SU-DHL-6 (cell line): ENCODE measurements at regions not wholly inside any gene's neighbourhood (a gene's known extent, or its start where the extent isn't known, plus 50 kb on each side); places are given as distances from the start of the nearest gene placed in this dataset.

ENCODE experiments used
- EZH2phosphoT487 ChIP-seq: fragments of 200-600 bp; sonication (generic), shearing (Covaris generic); conservative IDR thresholded peaks from 2 replicates; pipeline ENCODE4 v1.6.1; 2018; ENCODE audit warnings: mild to moderate bottlenecking, antibody characterized with exemption, low read length, moderate library complexity, mixed read lengths
- TF ChIP-seq, protein P1 (sequence below): fragments of 200-600 bp; sonication (generic); IDR thresholded peaks from one replicate; pipeline ENCODE4 v1.5.1; 2017; ENCODE audit warnings: antibody characterized with exemption, mild to moderate bottlenecking, low read length, moderate library complexity; ENCODE audit not compliant: insufficient read depth, poor library complexity, severe bottlenecking

DNA sequence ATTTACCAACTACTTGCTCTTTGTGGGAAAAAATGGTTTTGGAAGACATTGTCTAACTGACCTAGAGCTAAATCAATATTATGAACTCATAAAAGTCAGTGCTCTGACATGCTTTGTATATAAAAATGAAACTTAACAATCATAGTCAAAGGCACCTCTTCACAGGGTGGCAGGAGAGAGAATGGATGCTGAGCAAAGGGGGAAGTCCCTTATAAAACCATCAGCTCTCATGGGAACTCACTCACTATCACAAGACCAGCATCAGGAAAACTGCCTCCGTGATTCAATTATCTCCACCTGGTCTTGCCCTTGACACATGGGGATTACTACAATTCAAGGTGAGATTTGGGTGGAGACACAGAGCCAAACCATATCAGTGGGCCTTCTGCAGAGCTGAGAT is 417.6 kb upstream of the AUTS2 start:
- TF ChIP-seq, protein P1, sequence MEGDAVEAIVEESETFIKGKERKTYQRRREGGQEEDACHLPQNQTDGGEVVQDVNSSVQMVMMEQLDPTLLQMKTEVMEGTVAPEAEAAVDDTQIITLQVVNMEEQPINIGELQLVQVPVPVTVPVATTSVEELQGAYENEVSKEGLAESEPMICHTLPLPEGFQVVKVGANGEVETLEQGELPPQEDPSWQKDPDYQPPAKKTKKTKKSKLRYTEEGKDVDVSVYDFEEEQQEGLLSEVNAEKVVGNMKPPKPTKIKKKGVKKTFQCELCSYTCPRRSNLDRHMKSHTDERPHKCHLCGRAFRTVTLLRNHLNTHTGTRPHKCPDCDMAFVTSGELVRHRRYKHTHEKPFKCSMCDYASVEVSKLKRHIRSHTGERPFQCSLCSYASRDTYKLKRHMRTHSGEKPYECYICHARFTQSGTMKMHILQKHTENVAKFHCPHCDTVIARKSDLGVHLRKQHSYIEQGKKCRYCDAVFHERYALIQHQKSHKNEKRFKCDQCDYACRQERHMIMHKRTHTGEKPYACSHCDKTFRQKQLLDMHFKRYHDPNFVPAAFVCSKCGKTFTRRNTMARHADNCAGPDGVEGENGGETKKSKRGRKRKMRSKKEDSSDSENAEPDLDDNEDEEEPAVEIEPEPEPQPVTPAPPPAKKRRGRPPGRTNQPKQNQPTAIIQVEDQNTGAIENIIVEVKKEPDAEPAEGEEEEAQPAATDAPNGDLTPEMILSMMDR: no peak
- no peak for TF ChIP-seq EZH2phosphoT487
